SK-N-SH (cell line): ENCODE measurements at regions not wholly inside any gene's neighbourhood (a gene's known extent, or its start where the extent isn't known, plus 50 kb on each side); places are given as distances from the start of the nearest gene placed in this dataset.
A peak's percentile ranks its signal among the peaks of the same experiment; 100 is the strongest.

Source experiments
- CTCF ChIA-PET: fragments of 300-600, 350-600 bp; formaldehyde crosslinking; extraction: SDS; loops from one replicate; lab custom pipeline; 2021; lab: Yijun Ruan, JAX
- POLR2A ChIA-PET: fragments of 350-600 bp; sonication (Branson Sonifier 250); formaldehyde crosslinking; extraction: SDS; loops from one replicate; lab custom pipeline; 2020; ENCODE audit warnings: antibody characterized with exemption, inconsistent platforms; lab: Yijun Ruan, JAX
- DNase-seq: peaks from one replicate; pipeline ENCODE4 v3.0.0; 2012
- H2AFZ ChIP-seq: fragments of 200-600 bp; sonication (generic); 2 replicates; pipeline ENCODE4 v1.8.1; 2016; ENCODE audit warnings: antibody characterized with exemption, mild to moderate bottlenecking, low read depth
- H3F3A ChIP-seq: fragments of 200-600 bp; sonication (generic); replicated peaks from 2 replicates; pipeline ENCODE3; 2016; ENCODE audit warnings: antibody characterized with exemption, mild to moderate bottlenecking; ENCODE audit not compliant: insufficient read depth
- H3K27ac ChIP-seq, 2 experiments: fragments of 200-500 bp in 1 of 2; fragments of 200-600 bp in 1 of 2; sonication (Bioruptor generic) in 1 of 2; sonication (generic), shearing (Covaris generic) in 1 of 2; 2 replicates each; pipeline versions ENCODE4 v1.5.1 to v1.6.1; 2014 to 2016; ENCODE audit warnings: low read depth in 2 of 2, inconsistent platforms in 1 of 2, low read length in 1 of 2, mild to moderate bottlenecking in 1 of 2, mixed read lengths in 1 of 2
- H3K27me3 ChIP-seq: fragments of 200-600 bp; sonication (generic), shearing (Covaris generic); 2 replicates; pipeline ENCODE4 v1.6.1; 2016; ENCODE audit warnings: mixed run types; ENCODE audit not compliant: insufficient read depth
- H3K36me3 ChIP-seq, 2 experiments: fragments of 200-500 bp in 1 of 2; fragments of 200-600 bp in 1 of 2; sonication (Bioruptor generic) in 1 of 2; sonication (generic) in 1 of 2; replicated peaks in 1 of 2; 2 replicates each; pipeline versions ENCODE3 to v1.5.1; 2014 to 2016; ENCODE audit warnings: low read length in 1 of 2, mild to moderate bottlenecking in 1 of 2; ENCODE audit not compliant: insufficient read depth in 2 of 2, control insufficient read depth in 1 of 2
- H3K4me1 ChIP-seq, 2 experiments: fragments of 200-500 bp in 1 of 2; fragments of 200-600 bp in 1 of 2; sonication (Bioruptor generic) in 1 of 2; sonication (generic), shearing (Covaris generic) in 1 of 2; 2 replicates each; pipeline versions ENCODE4 v1.5.1 to v1.6.1; 2014 to 2016; ENCODE audit warnings: low read depth in 1 of 2, low read length in 1 of 2, mixed run types in 1 of 2; ENCODE audit not compliant: insufficient read depth in 2 of 2, control insufficient read depth in 1 of 2
- H3K4me2 ChIP-seq: fragments of 200-600 bp; sonication (generic), shearing (Covaris generic); 2 replicates; pipeline ENCODE4 v1.6.1; 2017; ENCODE audit warnings: mixed run types
- H3K4me3 ChIP-seq, 2 experiments: fragments of 200-500 bp in 1 of 2; fragments of 200-600 bp in 1 of 2; sonication (Bioruptor generic) in 1 of 2; sonication (generic), shearing (Covaris generic) in 1 of 2; 2 replicates each; pipeline versions ENCODE4 v1.5.1 to v1.8.1; 2014 to 2016; ENCODE audit warnings: low read depth in 2 of 2, inconsistent platforms in 1 of 2, low read length in 1 of 2, mild to moderate bottlenecking in 1 of 2, mixed read lengths in 1 of 2, moderate library complexity in 1 of 2
- H3K79me2 ChIP-seq: fragments of 200-600 bp; sonication (generic); 2 replicates; pipeline ENCODE4 v1.8.1; 2017; ENCODE audit warnings: mild to moderate bottlenecking; ENCODE audit not compliant: insufficient read depth
- H3K9ac ChIP-seq: fragments of 200-600 bp; sonication (generic); 2 replicates; pipeline ENCODE4 v1.6.1; 2017; ENCODE audit warnings: mixed run types
- H3K9me2 ChIP-seq: fragments of 200-600 bp; sonication (generic); 2 replicates; pipeline ENCODE4 v1.6.1; 2017; ENCODE audit warnings: mixed run types
- H3K9me3 ChIP-seq: fragments of 200-600 bp; sonication (generic); 2 replicates; pipeline ENCODE4 v1.6.1; 2017; ENCODE audit warnings: mixed run types, mild to moderate bottlenecking, moderate library complexity
- H4K20me1 ChIP-seq: fragments of 200-600 bp; sonication (generic); 2 replicates; pipeline ENCODE4 v1.6.1; 2017; ENCODE audit warnings: mild to moderate bottlenecking, mixed run types; ENCODE audit not compliant: insufficient read depth
- CHD2 ChIP-seq: fragments of 150-350 bp; IDR thresholded peaks from 2 replicates; pipeline ENCODE4 v1.6.1; 2018; ENCODE audit warnings: low read length; ENCODE audit not compliant: partially characterized antibody
- ELF1 ChIP-seq: IDR thresholded peaks from 2 replicates; pipeline ENCODE4 v1.4.0; 2012
- EP300 ChIP-seq, 2 experiments: IDR thresholded peaks; 2 replicates each; pipeline versions ENCODE4 v1.4.0 to v1.6.1; 2012; ENCODE audit warnings: borderline replicate concordance in 1 of 2, low read depth in 1 of 2, low read length in 1 of 2
- FOSL2 ChIP-seq: IDR thresholded peaks from 2 replicates; pipeline ENCODE4 v1.4.0; 2012; ENCODE audit warnings: low read depth, mild to moderate bottlenecking, moderate library complexity, borderline replicate concordance
- FOXJ3 ChIP-seq: sonication (generic); formaldehyde crosslinking; IDR thresholded peaks from 2 replicates; pipeline ENCODE4 v1.5.1; 2020; ENCODE audit warnings: mild to moderate bottlenecking, missing genetic modification reagents
- FOXM1 ChIP-seq: IDR thresholded peaks from 2 replicates; pipeline ENCODE4 v1.4.0; 2012; ENCODE audit warnings: low read depth, mild to moderate bottlenecking
- GATA2 ChIP-seq: sonication (generic); formaldehyde crosslinking; IDR thresholded peaks from 2 replicates; pipeline ENCODE4 v1.5.0; 2020; ENCODE audit warnings: mild to moderate bottlenecking, missing genetic modification reagents
- MXI1 ChIP-seq: IDR thresholded peaks from 2 replicates; pipeline ENCODE4 v1.6.1; 2012; ENCODE audit warnings: mild to moderate bottlenecking, low read depth, low read length, improper control_type of control experiment
- POLR2AphosphoS5 ChIP-seq: IDR thresholded peaks from 2 replicates; pipeline ENCODE4 v1.6.1; 2012; ENCODE audit warnings: low read depth, low read length
- RCOR1 ChIP-seq: fragments of 150-350 bp; IDR thresholded peaks from 2 replicates; pipeline ENCODE4 v1.6.1; 2017; ENCODE audit warnings: antibody characterized with exemption, low read length
- RFX5 ChIP-seq: IDR thresholded peaks from 2 replicates; pipeline ENCODE4 v1.6.1; 2012; ENCODE audit warnings: mild to moderate bottlenecking, improper control_type of control experiment, low read length
- TEAD4 ChIP-seq: IDR thresholded peaks from 2 replicates; pipeline ENCODE4 v1.4.0; 2012; ENCODE audit warnings: mild to moderate bottlenecking, borderline replicate concordance; ENCODE audit not compliant: insufficient read depth
- WGBS: methylation state at CpG from one replicate; pipeline ENCODE4 v1.1.6; 2017; ENCODE audit warnings: low lambda C conversion rate; 5-methylcytosine and 5-hydroxymethylcytosine counted together
- TF ChIP-seq, protein P1 (sequence below): IDR thresholded peaks from 2 replicates; pipeline ENCODE4 v1.4.0; 2012; ENCODE audit warnings: low read depth, borderline replicate concordance
- TF ChIP-seq, protein P2 (sequence below): IDR thresholded peaks from 2 replicates; pipeline ENCODE4 v1.4.0; 2012; ENCODE audit warnings: low read depth, borderline replicate concordance
- TF ChIP-seq, protein P3 (sequence below): IDR thresholded peaks from 2 replicates; pipeline ENCODE4; 2012
- TF ChIP-seq, protein P4 (sequence below): fragments of 200-600 bp; sonication (generic); IDR thresholded peaks from 2 replicates; pipeline ENCODE4 v1.6.1; 2017; ENCODE audit warnings: antibody characterized with exemption, mild to moderate bottlenecking, moderate library complexity
- TF ChIP-seq, protein P5 (sequence below): fragments of 150-350 bp; IDR thresholded peaks from 2 replicates; pipeline ENCODE4 v1.6.1; 2017; ENCODE audit warnings: antibody characterized with exemption, low read length, low read depth, borderline replicate concordance

DNA sequence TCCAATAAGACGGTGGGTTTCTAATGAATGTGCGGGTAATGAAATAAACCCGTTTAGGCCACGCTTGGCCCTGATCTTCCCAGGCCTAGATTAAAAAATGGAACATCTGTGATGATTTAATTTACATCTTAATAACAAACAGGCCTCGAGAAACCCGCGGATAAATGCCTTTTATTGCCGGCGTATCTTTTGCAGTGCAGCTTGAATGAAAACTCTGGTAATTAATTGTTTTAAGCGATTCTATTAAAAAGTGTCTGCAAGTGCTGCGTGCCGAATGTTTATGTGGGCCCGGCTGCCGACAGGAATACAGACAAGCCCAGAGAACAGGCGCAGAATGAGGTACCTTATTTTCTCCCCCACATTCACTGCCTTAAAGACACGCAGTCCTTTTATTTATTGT, 420.7 kb downstream of the MN1 start (continued):
- TF ChIP-seq FOXJ3 (CRISPR knock-in tag) = peak; percentile 49; the same call in 1 of the 2 replicates
- TF ChIP-seq MXI1 = no peak; the same call in 1 of the 2 replicates
- peak; percentile 70 for TF ChIP-seq CHD2
- TF ChIP-seq, protein P1, sequence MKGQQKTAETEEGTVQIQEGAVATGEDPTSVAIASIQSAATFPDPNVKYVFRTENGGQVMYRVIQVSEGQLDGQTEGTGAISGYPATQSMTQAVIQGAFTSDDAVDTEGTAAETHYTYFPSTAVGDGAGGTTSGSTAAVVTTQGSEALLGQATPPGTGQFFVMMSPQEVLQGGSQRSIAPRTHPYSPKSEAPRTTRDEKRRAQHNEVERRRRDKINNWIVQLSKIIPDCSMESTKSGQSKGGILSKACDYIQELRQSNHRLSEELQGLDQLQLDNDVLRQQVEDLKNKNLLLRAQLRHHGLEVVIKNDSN = no peak
- no peak for TF ChIP-seq TEAD4
- TF ChIP-seq, protein P2, sequence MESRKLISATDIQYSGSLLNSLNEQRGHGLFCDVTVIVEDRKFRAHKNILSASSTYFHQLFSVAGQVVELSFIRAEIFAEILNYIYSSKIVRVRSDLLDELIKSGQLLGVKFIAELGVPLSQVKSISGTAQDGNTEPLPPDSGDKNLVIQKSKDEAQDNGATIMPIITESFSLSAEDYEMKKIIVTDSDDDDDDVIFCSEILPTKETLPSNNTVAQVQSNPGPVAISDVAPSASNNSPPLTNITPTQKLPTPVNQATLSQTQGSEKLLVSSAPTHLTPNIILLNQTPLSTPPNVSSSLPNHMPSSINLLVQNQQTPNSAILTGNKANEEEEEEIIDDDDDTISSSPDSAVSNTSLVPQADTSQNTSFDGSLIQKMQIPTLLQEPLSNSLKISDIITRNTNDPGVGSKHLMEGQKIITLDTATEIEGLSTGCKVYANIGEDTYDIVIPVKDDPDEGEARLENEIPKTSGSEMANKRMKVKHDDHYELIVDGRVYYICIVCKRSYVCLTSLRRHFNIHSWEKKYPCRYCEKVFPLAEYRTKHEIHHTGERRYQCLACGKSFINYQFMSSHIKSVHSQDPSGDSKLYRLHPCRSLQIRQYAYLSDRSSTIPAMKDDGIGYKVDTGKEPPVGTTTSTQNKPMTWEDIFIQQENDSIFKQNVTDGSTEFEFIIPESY = no peak
- no peak for TF ChIP-seq RFX5
- no peak for TF ChIP-seq FOSL2
- TF ChIP-seq, protein P3, sequence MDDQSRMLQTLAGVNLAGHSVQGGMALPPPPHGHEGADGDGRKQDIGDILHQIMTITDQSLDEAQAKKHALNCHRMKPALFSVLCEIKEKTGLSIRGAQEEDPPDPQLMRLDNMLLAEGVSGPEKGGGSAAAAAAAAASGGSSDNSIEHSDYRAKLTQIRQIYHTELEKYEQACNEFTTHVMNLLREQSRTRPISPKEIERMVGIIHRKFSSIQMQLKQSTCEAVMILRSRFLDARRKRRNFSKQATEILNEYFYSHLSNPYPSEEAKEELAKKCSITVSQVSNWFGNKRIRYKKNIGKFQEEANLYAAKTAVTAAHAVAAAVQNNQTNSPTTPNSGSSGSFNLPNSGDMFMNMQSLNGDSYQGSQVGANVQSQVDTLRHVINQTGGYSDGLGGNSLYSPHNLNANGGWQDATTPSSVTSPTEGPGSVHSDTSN = no peak
- TF ChIP-seq FOXM1 = no peak
- TF ChIP-seq, protein P4, sequence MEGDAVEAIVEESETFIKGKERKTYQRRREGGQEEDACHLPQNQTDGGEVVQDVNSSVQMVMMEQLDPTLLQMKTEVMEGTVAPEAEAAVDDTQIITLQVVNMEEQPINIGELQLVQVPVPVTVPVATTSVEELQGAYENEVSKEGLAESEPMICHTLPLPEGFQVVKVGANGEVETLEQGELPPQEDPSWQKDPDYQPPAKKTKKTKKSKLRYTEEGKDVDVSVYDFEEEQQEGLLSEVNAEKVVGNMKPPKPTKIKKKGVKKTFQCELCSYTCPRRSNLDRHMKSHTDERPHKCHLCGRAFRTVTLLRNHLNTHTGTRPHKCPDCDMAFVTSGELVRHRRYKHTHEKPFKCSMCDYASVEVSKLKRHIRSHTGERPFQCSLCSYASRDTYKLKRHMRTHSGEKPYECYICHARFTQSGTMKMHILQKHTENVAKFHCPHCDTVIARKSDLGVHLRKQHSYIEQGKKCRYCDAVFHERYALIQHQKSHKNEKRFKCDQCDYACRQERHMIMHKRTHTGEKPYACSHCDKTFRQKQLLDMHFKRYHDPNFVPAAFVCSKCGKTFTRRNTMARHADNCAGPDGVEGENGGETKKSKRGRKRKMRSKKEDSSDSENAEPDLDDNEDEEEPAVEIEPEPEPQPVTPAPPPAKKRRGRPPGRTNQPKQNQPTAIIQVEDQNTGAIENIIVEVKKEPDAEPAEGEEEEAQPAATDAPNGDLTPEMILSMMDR = no peak
- peak in 1 of 2 experiments; percentile 88; a peak in 2 of 4 replicates for TF ChIP-seq EP300 (IDR thresholded peaks at IDR 0.05; ENCODE audit: borderline replicate concordance in 1 of 2, low read depth in 1 of 2, low read length in 1 of 2)
- TF ChIP-seq, protein P5, sequence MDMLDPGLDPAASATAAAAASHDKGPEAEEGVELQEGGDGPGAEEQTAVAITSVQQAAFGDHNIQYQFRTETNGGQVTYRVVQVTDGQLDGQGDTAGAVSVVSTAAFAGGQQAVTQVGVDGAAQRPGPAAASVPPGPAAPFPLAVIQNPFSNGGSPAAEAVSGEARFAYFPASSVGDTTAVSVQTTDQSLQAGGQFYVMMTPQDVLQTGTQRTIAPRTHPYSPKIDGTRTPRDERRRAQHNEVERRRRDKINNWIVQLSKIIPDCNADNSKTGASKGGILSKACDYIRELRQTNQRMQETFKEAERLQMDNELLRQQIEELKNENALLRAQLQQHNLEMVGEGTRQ = no peak
- peak; percentile 99 for TF ChIP-seq RCOR1

DNA sequence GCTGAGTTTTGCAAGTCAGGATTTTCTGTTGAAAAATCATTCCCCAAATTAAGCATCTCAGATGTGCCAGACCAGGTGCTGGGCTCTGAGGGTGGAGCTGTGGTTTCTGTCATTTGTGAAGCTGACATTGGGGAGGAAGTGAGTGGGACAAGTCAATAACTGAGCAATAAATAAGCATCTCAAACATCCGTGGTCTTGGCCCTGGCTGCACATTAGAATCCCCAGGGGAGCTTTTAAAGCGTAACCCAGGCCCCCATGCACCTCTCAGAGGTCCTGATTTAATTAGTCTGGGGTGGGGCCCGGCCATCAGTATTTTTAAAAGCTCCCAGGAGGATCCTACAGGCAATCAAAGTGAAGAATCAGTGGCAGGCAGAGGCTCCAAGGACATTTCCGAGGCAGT, 420.0 kb downstream of the MN1 start:
- Histone ChIP-seq H3F3A (peaks cover 4% of the 10 kb centered on the region), H3K79me2 (no peaks in the 10 kb centered on the region), H3K27ac (no peak overlapping the region), H3K27me3 (peaks cover 88% of the 10 kb centered on the region), H3K9ac (no peak overlapping the region), H3K4me1 (peaks cover 9 to 11% of the 10 kb centered on the region in 2 experiments; a peak in 3 of 4 replicates), H4K20me1 (no peaks in the 10 kb centered on the region), H3K4me3 (no peak overlapping the region), H2AFZ (no peak overlapping the region), H3K9me2 (no peaks in the 10 kb centered on the region), H3K4me2 (no peak overlapping the region), H3K36me3 (no peaks in the 10 kb centered on the region), H3K9me3 (no peaks in the 10 kb centered on the region)
- ChIA-PET POLR2A (no interaction called here), CTCF (interaction anchor here (0.6 to 2.9 kb wide), 6 partner anchors 9 to 64 kb away, joined by 3 to 12 read pairs (median 3); no protein-coding TSS in a partner anchor)
- no peak for DNase-seq
- 11% methylated on average over 4 of the region's 4 CpGs for WGBS
- TF ChIP-seq, protein P5 = no peak
- no peak for TF ChIP-seq POLR2AphosphoS5
- no peak for TF ChIP-seq ELF1
- TF ChIP-seq GATA2 (CRISPR knock-in tag) = no peak
